GM18873 (cell line): ENCODE measurements at regions not wholly inside any gene's neighbourhood (a gene's known extent, or its start where the extent isn't known, plus 50 kb on each side); places are given as distances from the start of the nearest gene placed in this dataset.

ENCODE experiments used
- ATAC-seq: cut with Tn5 transposase; IDR thresholded peaks from one replicate; pipeline ENCODE4 v1.9.1; 2021; ENCODE audit warnings: mild to moderate bottlenecking, moderate library complexity, moderate number of reproducible peaks; ENCODE audit not compliant: unreplicated experiment, low FRiP score

DNA sequence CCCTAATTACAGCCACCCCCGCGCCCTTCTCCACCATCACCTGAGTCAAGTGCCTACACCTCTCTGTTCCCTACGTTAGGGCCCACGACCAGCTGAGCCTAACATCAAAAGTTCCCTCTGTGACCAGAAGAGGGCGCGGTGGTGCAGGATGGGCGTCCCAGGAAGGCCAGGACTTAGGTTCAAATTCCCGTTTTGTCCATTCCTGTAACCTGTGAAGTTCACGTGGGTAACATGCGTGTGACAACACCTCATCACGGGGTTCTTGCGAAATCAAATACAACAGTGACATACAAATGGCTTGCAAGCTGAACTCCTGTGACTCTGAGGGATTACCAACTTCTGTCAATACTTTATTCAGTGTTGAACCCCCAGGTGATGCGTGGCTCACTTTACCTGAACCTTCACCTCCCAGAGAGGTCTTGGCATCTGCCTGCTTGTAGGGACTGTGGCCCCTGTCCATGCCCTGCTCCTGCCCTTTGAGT is 207.9 kb downstream of the ARL4C start:
- no peak for ATAC-seq

DNA sequence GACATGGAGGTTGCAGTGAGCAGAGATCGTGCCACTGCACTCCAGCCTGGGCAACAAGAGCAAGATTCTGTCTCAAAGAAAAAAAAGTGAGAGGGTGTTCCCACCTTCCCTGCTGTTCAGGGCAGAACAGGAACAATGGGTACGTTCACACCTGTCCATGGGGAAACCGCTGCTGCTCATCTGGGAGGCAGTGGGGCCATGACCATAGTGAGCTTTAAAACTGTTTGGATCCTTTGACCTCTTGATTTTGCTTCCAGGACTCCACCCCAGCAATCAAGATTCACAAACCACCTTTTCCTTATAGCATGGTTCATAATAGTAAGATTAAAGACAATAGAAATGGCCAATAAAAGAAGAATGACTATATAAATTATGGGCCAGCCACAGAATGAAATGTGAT is 209.2 kb downstream of the ARL4C start:
- ATAC-seq, result no peak

DNA sequence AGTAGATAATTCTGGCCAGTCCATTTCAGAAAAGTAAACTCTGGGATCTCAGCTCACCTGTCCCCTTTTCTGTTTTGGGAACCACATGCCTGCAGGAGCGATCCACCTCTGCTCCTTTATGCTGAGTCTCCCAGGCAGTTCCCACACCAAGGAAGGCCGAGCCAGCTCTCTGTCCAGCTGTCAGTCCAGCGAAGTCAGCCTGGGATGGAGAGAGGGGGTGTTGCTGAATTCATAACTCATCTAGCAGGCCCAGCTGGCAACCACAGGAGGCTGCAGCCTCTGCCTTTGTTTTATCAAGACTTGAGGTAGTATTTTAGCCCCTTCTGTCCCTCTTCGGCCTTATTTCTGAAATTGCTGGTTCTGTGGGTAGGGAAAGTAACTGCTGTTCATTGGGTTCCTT is 209.9 kb downstream of the ARL4C start:
- no peak for ATAC-seq

DNA sequence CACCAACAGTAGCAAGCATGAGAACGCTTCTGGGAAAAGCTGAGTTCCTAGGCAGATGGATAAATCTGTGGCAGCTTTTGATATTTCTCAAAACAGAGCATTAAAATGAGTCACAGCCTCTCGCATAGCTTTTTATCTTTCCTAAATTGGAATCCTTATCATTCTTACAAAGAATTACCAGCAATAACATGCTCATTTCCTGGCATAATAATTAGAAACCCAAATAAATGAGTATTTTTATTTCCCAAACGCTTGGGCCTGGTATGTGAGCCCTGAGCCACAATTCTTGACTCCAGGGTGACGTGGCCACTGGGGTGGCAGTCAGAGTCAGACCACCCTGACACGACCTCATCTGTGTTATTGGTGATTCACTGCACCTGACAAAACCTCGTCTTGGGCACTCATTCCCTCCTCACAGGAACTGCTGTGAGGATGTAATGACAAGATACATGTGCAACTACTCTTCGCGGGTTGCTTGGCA is 210.7 kb downstream of the ARL4C start:
- ATAC-seq, result no peak

DNA sequence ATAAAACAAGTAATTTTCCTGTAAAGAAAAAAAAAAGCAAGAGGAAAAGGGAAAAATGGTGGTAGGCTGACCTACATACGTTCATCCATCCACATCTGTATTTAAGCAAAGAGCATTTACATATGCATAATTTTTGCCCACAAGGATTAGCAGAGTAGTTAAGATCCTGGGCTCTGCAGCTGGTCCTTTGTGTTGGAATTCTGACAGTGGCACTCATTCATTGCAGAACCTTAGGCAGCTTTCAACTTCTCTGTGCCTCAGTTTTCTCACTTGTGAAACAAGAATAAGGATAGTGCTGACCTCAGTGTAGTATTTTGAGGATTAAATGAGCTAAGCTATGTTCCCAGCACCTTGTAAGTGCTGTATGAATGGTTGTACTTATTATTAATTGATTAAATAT is 211.3 kb downstream of the ARL4C start:
- no peak for ATAC-seq

DNA sequence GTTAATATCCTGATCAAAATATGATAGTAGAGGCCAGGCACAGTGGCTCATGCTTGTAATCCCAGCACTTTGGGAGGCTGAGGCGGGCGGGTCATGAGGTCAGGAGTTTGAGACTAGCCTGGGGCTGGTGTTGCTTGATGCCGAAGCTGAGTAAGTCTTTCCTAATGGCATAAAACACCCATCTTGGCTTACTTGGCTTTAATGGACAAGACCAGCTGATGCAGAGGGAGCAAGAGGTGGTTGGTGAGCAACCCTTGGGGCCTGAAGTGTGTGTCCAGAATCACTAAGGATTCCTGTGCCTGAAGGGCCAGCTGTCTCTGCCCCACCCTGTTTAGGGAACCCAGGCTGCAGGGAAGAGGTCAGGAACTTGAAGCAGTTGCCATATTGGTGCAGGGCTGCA is 217.2 kb downstream of the ARL4C start:
- ATAC-seq, result no peak

DNA sequence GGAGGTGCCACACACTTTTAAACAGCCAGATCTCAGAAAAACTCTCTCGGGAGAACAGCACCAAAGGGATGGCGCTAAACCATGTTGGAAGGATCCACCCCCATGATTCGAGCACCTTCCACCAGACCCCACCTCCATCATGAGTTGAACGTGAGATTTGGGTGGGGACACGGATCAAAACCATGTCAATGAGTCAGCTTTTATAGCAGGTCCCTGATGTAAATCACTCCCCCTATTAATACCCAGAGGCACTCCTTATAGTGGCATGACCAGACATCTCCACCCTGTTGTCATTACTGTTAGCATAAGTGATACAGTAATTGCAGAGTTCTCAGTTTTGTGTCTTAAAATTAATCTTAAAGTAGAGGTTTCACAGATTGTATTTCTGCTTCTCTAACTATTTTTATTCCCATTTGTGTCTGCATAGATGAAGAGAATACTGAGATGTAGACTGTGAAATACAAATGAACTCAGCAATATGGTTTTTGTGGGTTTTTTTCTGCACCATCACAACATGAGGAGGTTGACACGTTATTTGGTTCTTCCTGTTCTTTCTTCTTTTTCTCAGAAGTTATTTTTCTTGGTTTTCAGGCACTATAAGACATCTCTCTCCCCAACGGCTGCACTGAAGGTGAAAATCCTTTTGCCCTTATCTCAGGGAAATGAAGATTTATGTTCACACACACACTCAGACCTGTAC is 218.2 kb downstream of the ARL4C start:
- ATAC-seq, result no peak

DNA sequence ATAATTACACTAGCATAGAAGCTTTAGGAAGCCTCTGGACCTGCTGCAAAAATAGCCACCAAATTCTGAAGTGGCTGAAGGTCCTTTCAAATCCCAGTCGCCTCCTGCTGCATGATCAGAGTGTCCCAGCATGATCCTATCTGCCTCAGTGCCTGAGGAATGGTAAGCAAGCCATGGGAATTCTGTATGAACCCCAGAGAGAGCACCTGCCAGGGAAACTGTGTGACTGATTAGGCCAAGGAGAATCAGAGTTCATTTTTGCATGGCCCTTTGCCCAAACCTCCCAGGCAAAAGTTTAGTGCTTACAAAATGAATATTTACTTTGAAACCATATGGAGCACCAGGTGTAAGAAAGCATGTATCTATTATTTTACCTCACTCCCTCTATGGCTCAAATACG is 221.4 kb downstream of the ARL4C start:
- no peak for ATAC-seq

DNA sequence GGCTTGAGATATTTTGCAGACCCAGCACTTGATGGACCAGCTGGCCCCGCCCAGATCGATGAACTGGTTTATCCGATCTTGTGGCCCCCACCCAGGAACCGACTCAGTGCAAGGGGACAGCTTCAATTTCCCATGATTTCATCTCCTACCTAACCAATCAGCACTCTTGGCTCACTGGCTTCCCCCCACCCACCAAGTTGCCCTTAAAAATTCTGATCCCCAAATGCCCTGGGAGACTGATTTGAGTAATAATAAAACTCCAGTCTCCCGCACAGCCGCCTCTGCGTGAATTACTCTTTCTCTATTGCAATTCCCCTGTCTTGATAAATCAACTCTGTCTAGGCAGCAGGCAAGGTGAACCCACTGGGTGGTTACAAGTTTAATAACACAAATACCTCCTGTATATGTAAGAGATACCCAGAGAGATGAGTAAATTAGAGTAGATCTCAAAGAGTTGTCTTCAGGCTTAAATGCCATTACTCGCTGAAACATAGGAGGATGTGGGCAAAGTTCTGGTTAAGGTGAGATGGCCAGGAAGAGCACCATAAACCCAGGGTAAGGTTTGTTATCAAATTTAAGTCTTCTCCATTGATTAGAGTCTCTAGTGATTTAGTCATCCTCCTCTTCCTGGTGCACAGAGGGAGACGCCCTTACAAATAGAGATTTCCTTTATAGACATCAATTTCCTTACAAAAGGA is 222.8 kb downstream of the ARL4C start:
- no peak for ATAC-seq

DNA sequence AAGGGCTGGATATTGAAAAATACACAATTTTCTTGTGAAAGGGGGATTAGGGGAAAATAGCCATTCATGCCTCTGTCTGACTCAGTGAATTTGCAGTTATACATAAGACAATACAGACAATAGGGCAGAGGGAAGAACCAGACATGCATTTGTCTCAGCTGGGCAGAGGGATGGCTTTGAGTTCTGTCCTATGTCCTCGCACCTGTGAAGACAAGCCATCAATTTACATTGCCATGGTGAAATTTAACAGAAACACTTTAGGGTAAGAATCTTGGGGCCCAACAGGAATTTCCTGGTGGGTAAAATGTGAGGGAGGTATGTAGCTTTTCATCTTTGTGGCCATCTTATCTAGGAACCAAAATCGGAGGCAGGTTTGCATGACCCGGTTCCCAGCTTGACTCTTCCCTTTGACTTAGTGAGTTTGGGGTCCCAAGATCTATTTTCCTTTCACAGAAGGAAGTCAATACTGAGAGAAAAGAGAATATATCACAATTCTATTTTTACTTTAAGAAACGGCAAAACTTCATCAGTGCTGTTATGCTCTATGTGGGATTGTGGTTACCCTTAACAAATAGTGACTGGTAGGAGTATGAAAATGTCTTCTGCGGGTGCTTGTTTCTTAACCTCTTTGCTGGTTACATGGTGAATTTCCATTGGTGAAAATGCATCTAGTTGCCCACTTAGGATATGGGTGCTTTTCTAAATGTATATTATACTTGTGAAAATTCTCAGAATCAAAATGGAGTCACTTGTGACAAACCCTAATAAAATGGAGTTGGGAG is 221.8 kb downstream of the SPP2 start:
- no peak for ATAC-seq

DNA sequence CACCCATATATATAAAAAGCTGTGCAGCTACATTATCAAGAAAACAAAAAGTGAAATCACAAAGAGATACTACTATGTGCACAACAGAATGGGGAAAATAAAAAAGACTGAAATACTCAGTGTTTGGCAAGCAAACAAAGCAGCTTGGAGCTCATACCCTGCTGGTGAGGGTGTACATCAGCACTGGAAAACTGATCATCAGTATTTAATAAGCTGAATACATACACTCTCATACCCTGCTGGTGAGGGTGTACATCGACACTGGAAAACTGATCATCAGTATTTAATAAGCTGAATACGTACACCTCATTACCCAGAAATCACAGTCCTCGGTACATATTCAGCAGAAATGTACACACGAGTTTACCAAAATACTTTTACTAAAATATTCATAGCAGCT is 220.8 kb downstream of the SPP2 start:
- no peak for ATAC-seq

DNA sequence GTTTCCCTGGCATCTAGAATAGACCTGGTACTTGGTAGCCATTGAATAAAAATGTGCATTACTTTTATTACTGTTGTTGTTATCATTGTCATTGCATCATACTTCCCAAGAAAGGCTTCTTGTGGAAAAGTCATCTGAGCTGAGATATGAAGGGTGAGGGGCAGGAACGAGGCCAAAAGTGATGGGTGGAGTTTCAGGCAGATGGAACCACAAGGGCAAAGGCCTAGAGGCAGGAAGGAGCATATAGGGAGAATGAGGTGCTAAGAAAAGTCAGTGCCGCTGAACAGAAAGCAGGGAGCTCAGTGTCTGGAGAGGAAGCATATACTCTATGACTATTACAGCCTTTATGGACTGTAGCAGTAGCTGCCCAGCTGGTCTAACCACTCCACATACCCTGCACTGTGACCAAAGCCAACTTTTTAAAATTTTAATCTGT is 219.3 kb downstream of the SPP2 start:
- no peak for ATAC-seq

DNA sequence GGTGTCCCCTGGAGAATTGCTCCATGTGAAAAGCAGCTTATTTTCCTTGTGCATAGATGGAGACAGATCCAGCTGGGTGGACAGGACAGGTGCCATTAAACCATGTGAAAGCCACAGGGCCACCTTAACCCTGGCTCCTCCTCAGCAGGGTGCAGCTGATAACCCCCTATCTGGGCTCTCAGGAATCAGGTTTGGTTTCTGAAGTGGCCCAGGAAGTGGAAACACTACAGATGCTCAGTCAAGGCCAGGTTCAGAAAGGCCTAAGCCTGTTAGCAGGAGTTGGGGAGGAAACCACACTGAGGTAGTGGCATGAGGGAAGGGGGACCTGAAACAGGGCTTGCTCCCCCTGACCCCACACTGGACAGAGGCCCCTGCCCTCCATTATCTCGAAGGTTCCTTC is 217.0 kb downstream of the SPP2 start:
- ATAC-seq, result no peak

DNA sequence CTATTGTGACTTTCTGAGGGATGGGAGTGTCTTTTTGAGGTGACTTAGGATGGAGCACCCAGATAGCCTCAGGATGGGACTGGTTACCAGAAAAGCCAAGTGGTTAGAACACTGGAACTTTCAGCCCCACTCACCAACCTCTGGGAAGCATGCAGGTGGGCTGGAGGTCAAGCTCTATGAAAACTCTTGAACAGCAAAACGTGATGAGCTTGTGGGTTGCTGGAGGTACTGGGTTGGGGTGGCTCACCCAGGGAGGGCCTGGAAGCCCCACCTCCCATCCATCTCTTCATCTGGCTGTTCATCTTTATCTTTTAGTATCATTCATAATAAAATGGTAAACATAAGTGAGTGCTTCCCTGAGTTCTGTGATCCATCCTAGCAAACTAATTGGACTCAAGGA is 216.4 kb downstream of the SPP2 start:
- ATAC-seq, result no peak

DNA sequence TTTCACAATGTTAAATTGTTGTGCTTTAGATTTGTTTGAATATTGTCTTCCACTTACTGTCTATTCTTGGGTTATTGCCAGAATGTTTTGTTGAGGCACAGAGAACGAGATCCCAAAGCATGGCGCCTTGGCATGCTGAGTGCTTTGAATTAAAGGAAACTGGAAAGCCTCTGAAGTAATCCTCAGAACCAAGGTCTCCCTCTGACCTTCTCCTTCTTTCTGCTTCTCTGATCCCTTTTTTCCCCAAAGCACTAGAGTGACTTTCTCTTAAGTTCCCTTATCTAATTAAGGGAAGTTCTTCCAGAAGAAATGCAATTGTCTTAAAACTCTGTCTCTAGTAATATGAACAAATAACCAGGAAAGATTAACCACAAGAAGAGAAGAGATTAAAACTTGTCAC is 214.7 kb downstream of the SPP2 start:
- ATAC-seq, result no peak

DNA sequence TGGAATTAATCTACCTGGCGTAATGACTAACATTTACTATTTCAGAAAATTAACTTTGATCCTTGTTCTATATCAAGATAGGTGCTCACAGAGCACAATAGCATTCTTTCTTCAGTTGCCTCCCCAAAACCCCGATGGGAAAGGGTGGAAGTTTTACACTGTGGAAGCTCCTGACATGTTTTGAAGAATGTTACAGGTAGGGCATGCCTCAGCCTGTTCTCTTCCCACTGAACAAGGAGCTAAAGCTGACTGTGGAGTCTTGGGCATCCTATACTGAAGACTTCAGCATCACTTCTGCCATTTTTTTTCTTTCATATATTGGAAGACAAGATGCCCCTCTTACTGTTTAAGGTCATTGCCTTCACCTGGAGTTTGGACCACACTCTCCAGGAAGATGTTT is 211.2 kb downstream of the SPP2 start:
- ATAC-seq, result no peak

DNA sequence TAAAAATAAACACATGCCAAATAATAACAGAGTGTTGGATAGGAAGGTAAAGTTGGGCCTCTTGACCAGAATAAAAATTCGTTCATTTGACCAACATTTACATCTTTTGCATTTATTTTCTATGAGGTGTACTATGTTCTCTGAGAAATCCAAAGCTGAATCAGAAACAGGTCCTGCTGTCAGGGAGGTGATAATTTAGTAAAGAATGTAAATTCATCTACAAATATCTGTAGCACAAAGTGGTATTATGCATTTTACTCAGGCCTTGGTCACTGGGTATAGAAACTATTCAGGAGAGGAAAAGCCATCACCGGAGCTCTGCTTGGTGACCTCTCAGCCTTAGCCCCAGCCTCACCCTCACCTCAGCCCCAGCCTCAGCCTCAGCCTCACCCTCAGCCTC is 208.9 kb downstream of the SPP2 start:
- ATAC-seq, result no peak

DNA sequence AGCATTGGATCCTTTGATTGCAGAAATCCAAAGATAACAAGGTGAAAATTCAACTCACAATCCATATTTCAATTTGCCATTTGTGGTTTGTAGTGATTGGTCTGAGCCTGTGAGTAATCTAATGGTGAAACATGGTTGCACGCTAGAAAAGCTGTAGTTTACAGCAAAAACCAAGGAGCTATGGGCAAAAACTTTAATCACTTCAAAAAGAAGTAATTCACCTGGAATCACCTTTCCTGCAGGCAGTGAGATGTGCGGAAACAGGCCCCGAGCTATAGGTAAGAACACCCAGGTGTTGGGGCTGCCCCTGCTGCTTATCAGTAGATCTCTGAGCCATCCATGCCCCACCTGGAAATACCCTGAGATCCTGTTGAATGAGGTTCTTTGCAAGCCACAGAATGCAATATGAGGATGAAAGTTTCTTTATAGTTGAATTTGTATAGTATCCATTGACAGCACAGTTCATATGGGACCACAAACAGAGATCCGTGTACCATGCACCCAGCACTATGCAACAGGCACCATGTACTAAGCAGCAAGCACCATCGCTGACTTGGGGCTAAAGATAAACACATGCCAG is 208.2 kb downstream of the SPP2 start:
- ATAC-seq, result no peak

DNA sequence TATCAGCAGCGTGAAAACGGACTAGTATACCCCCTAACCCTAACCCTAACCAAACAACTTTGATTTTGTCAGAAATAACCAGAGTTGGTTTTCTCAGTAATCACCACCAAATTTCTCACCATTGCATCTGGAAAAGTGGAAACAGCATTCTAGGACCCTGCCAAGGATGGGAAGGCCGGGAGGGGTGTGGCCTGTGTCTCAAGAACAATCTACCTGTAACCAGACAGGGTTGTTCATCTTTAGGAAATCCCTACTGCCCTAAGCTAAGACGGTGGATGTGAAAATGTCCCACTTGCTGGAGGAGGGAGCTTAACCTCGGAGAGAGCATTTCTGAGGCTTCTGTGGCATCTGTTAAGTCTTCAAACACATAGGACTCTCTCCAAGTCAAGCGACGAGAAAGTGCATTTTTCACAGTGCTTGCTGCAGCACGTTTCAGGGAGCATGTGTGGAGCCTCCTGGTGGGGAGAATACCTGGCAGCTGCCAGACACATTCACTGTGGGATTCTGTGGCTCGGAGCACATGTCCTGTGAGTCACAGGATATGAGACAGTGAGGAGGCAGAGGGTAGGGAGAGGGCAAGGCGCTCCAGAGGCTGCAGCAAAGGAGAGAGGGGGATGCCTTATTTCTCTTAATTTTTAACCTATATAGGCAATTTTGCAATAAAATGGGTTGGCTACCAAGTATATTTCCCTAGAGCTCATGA is 207.5 kb downstream of the SPP2 start:
- no peak for ATAC-seq

DNA sequence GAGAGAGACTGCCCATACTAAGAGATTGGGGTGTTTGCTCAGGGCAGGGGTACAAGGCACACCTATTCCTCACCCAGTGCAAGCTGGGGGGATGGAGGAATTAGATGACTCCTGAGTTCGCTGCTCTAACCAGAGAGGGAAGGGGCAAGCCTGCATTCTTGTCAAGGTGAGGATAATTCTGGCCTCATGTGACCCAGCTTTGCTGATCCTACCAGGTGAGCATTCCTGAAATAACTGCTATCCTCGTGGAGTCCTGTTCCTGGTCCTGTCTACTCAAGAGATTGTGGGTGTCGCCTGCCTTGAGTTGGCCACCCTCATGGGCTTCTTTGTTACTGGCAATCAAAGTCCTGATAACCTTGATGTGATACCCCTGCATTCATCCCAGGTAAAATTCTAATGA is 206.0 kb downstream of the SPP2 start:
- ATAC-seq, result no peak
